ENCODE measurements at regions not wholly inside any gene's neighbourhood (a gene's known extent, or its start where the extent isn't known, plus 50 kb on each side); places are given as distances from the start of the nearest gene placed in this dataset.

DNA sequence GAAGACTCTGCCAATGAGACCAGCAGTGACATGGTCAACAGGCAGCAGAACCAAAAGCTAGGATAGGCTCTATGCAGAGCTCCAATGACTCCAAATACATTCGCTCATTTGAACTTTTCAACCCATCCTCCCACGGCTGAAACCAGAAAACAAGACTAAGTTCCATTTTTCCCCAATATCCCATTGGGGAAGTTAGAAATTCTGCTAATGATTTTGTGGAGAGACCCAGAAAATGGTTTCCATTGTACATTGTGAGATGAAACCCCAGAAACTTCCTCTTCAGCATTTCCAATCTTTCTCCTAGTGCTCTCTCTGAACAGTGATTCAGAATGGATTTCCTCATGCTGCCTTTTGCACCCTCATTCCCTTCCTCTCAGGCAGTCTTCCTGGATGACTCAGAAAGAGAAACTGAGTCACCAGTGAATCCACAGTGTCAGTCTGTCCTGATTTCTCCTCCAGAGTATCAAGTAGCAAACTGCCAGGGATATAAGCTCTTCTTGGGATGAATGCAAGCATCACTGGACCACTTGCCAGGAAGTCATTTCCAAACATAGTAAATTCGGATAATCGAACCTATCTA lies 467.7 kb upstream of the ID2 start:
- ChIA-PET CTCF (no interaction called here), RAD21 (ENCODE audit: low non-redundant PET in 1 of 2, low total read pairs in 2 of 2, uncharacterized antibody in 2 of 2, unreplicated experiment in 2 of 2) (no interaction called here), POLR2A (no interaction called here)
- Histone ChIP-seq H3K27me3 (ENCODE audit: insufficient read depth, low read length) (no peaks in the 10 kb centered on the region), H3K4me3 (replicated peaks in 1 of 2; ENCODE audit: low read depth in 1 of 2, low read length in 2 of 2) (no peak overlapping the region), H3K4me2 (ENCODE audit: low read length) (no peak overlapping the region), H3K36me3 (ENCODE audit: control insufficient read depth in 1 of 2, insufficient read depth in 2 of 2, low read length in 2 of 2) (no peaks in the 10 kb centered on the region), H3K79me2 (ENCODE audit: insufficient read depth, low read length) (no peaks in the 10 kb centered on the region), H4K20me1 (ENCODE audit: insufficient read depth) (no peaks in the 10 kb centered on the region), H3K9me2 (ENCODE audit: insufficient read depth) (no peaks in the 10 kb centered on the region), H3K9me3 (ENCODE audit: control insufficient read depth in 1 of 2, insufficient read depth in 1 of 2, low read depth in 1 of 2, low read length in 2 of 2) (no peaks in the 10 kb centered on the region), H2AFZ (ENCODE audit: low read depth, low read length, poor library complexity, severe bottlenecking) (no peak overlapping the region), H3K27ac (ENCODE audit: low read depth, low read length) (no peak overlapping the region), H3K9ac (ENCODE audit: low read length) (no peak overlapping the region), H3K4me1 (ENCODE audit: control insufficient read depth in 1 of 2, insufficient read depth in 2 of 2, low read length in 2 of 2) (peaks cover 3 to 8% of the 10 kb centered on the region in 2 experiments; a peak in 2 of 4 replicates)
- DNase-seq (ENCODE audit: low read depth, low spot score) (no peak), ATAC-seq (no peak)
- intact Hi-C loops (cut with micrococcal nuclease), result no loop called here
- TF ChIP-seq POLR2A (IDR thresholded peaks at IDR 0.05; ENCODE audit: borderline replicate concordance, extremely low read depth, insufficient read depth, insufficient read length), result no peak
- TF ChIP-seq JUND (IDR thresholded peaks at IDR 0.05), result no peak
- TF ChIP-seq SRF (IDR thresholded peaks at IDR 0.05; ENCODE audit: low read depth), result no peak
- TF ChIP-seq YY1 (IDR thresholded peaks at IDR 0.05; ENCODE audit: extremely low read depth, insufficient replicate concordance, low read depth, low read length), result no peak
- no peak for TF ChIP-seq EGR1 (IDR thresholded peaks at IDR 0.05; ENCODE audit: low read depth)
- TF ChIP-seq, protein P1, sequence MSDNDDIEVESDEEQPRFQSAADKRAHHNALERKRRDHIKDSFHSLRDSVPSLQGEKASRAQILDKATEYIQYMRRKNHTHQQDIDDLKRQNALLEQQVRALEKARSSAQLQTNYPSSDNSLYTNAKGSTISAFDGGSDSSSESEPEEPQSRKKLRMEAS (IDR thresholded peaks at IDR 0.05), result no peak
- no peak for TF ChIP-seq TCF7L2 (IDR thresholded peaks at IDR 0.05; ENCODE audit: borderline replicate concordance, extremely low read depth, insufficient read depth, insufficient read length)
- TF ChIP-seq, protein P2, sequence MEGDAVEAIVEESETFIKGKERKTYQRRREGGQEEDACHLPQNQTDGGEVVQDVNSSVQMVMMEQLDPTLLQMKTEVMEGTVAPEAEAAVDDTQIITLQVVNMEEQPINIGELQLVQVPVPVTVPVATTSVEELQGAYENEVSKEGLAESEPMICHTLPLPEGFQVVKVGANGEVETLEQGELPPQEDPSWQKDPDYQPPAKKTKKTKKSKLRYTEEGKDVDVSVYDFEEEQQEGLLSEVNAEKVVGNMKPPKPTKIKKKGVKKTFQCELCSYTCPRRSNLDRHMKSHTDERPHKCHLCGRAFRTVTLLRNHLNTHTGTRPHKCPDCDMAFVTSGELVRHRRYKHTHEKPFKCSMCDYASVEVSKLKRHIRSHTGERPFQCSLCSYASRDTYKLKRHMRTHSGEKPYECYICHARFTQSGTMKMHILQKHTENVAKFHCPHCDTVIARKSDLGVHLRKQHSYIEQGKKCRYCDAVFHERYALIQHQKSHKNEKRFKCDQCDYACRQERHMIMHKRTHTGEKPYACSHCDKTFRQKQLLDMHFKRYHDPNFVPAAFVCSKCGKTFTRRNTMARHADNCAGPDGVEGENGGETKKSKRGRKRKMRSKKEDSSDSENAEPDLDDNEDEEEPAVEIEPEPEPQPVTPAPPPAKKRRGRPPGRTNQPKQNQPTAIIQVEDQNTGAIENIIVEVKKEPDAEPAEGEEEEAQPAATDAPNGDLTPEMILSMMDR (IDR thresholded peaks at IDR 0.05 in 2 of 3, conservative IDR thresholded peaks at IDR 0.05 in 1 of 3; ENCODE audit: borderline replicate concordance in 1 of 3, insufficient read depth in 1 of 3, low read depth in 2 of 3, low read length in 2 of 3), result no peak
- TF ChIP-seq FOSL1 (IDR thresholded peaks at IDR 0.05; ENCODE audit: low read depth), result no peak
- TF ChIP-seq SIN3A (IDR thresholded peaks at IDR 0.05; ENCODE audit: low read depth), result no peak
- TF ChIP-seq CEBPB (IDR thresholded peaks at IDR 0.05; ENCODE audit: low read depth), result no peak
- no peak for TF ChIP-seq SP1 (IDR thresholded peaks at IDR 0.05; ENCODE audit: low read depth)
- TF ChIP-seq CBX3 (IDR thresholded peaks at IDR 0.05; ENCODE audit: low read depth), result no peak
- BruUV-seq (replicated peaks), result no TSS peak
